AML-193 (cell line): ENCODE measurements at regions not wholly inside any gene's neighbourhood (a gene's known extent, or its start where the extent isn't known, plus 50 kb on each side); places are given as distances from the start of the nearest gene placed in this dataset.
"Not testable (repeated sequence)": the region's sequence is repeated elsewhere in the genome, so short reads cannot be mapped to it uniquely, and the experiment has no call there.

Source experiments
- DNase-seq, 2 experiments: peaks; one replicate each; lab custom pipeline; 2025; lab: John Stamatoyannopoulos, UW

GRCh38 chr12:20126601-20127000 is 241.7 kb upstream of the PDE3A start:
- DNase-seq: no peak

- no peak for DNase-seq
Measured at GRCh38 chr12:20127413-20127812, 240.9 kb upstream of the PDE3A start.

GRCh38 chr12:20128928-20129327 is 239.4 kb upstream of the PDE3A start:
- DNase-seq: no peak

DNA sequence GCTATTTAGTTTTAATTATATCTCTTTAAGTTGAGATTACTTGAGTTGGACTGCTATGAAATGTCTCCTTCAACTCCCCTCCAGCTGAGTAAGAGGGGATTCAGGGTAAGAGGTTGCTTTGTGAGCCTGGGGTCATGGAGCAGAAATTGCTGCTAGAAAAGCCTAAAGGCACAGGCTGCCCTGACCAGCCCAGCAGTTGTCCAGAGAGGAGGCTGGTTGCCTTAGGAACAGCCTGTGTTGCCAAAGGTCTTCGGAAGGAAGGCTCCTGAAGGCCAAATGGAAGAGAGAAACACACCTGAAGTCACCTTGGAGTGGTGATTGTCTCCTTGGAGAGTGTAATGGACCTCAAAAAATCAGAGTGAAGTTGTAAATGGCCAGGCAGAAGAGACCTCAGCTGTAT is 235.5 kb upstream of the PDE3A start:
- DNase-seq: no peak

GRCh38 chr12:20134652-20135051 is 233.7 kb upstream of the PDE3A start:
- DNase-seq: no peak

DNA sequence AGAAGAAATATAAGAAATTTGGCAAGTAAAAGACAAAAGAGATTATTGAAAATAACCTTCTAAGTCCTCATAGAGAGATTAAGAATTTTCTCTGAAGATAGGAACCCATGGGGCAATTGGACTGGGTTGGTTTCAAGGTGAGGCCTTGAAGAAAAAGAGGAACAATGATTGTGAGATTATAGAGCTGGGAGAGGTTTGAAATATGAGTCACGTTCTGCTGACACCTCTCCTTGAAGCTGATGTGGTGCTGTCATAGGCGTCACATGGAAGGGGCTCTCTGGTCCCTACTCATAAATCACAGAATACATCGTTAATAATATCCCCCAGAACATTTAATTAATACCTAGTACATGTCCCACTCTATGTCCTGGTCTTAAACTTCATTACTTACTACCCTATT is 227.6 kb upstream of the PDE3A start:
- DNase-seq: no peak

DNA sequence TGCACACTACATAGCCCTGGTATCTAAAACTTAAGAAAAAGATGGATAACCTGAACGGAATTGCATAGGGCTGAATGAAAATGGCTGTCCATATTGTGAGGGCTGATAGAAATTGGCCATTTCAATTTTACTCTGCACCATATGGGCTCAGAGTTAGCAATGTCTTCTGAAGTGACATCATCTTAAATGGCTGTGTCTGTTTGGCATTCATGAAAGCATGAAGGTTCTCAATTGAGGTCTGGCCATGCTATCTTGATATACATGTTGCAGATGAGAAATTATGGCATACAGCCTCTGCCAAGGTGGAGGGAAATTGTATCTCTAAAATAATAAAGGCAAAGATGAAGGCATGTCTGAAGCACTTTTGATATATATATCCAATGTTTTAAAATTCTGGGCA is 226.0 kb upstream of the PDE3A start:
- DNase-seq: no peak

- DNase-seq: no peak
Measured at GRCh38 chr12:20142956-20143355, 225.4 kb upstream of the PDE3A start.

DNA sequence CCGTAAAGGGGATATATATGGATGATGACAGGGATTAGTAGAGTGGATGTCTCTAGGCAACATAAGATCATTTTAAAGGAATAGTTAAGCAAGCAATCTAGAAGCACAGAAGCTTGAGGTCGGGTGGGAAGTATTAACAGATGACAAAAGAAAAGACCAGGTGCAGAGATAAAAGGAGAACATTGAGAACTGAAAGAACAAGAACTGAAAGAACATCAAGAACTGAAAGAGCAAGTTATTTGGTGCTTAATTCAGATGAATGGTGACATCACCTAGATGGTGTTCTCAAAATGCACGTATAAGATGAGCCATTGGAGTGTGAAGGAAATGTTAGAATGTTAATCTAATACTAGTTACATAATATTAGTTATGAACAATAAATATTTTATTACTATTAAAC is 224.0 kb upstream of the PDE3A start:
- DNase-seq: no peak

GRCh38 chr12:20148241-20148640 is 220.1 kb upstream of the PDE3A start:
- no peak for DNase-seq

DNA sequence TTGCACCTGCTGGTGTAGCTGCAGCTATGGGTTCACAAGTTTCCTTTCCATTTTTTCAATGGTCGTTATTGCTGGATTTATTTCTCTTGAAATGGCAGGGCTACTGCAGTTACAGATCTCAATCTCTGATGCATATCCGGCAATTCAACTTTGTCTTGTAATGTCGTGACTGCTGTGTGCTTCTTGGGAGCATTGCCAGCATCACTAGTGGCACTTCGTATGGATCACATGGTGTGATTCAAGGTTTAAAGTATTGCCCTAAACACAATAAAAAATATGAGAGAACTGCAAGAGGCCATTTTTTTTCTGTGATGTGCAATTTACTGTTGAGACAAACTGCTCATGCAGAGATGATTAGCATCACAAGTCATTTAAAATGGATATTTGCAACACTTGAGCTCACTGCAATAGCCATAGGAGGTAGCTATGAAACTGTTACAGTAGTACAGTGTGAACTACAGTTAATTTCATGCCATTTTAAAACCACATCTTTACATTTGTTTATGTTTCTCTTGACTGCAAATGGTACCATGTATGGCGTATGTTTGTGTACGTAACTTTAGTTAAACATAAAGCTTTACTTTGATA is 217.4 kb upstream of the PDE3A start:
- DNase-seq: no peak

DNA sequence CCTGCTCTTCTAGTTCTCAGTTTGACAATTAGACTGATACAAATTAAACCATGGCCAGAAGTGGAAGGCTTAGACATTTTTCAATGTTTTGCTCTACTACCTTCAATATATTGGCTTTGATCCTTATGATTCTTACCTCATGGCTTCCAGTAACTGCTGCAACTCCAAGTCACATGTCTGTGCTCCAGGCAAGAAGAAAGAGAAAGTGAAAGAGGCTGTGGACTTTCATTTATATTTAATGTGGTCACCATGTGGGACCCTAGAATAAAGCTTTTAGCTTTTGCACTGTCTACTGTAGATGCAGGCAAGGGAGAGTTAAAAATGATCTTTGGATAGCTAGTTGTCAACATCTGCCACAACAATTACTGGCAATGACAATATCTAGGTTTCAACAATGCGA is 214.3 kb upstream of the PDE3A start:
- no peak for DNase-seq

GRCh38 chr12:20155374-20155773 is 213.0 kb upstream of the PDE3A start:
- no peak for DNase-seq

DNA sequence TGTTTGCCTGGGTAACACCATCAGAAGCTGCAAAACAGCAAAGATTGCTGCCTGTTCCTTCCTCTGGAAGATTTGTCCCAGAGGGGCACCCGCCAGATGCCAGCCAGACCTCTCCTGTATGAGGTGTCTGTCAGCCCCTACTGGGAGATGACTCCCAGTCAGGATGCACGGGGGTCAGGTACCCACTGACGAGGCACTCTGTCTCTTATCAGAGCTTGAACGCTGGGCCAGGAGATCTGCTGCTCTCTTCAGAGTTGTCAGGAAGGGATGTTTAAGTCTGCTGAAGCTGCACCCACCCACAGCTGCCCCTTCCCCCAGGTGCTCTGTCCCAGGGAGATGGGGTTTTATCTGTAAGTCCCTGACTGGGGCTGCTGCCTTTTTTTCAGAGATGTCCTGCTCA is 207.4 kb upstream of the PDE3A start:
- not testable (repeated sequence) for DNase-seq

GRCh38 chr12:20174528-20175175 is 193.7 kb upstream of the PDE3A start:
- no peak for DNase-seq

DNA sequence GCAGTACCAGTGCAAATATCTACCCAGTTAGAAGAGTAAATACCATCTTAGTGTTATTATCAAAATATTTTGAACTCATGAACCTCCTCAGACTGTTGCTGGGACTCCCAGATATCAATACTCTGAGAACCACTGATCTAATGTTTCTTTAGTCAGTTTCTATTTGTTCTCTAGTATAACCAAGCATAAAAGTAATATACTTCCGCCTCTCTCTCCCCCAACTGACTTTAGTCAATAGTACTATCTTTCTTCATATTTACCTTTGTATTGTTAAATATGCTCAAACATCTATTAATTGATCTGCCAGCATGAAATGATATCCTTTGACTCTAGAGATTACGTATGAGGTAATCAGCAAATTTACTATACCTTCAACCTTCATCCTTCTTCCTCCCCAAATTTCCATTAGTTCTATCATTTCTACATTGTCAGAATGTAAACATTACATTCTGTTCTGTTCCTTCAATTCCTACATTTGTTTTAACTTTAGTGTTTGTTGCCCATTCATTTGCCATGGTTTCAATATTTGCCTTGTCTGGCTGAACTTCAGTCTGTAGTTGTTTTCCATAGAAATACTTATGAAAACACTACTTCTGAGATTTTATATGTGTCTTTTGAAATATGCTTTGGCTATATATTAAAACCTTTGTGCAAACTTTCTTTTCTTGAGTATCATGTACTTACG is 192.5 kb upstream of the PDE3A start:
- DNase-seq: no peak

GRCh38 chr12:20181416-20182180 is 186.7 kb upstream of the PDE3A start:
- no peak for DNase-seq

DNA sequence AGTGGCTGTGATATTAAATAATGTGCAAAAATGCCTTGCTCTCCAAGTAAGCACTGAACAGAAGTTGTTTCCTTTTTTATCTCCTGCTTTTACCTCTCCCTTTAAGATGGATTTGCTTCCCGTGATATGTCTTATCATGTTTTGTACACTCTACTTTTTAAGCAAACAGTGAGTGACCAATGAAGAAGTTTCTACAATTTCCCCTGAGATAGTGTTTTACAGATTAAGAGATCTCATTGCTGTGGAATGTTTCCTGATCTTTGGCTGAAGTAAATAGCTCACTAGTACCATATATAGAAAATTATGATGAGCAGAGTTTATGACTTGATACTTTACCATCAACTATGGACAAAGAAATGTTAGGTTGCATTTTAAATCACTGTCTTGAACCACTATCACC is 184.8 kb upstream of the PDE3A start:
- no peak for DNase-seq

DNA sequence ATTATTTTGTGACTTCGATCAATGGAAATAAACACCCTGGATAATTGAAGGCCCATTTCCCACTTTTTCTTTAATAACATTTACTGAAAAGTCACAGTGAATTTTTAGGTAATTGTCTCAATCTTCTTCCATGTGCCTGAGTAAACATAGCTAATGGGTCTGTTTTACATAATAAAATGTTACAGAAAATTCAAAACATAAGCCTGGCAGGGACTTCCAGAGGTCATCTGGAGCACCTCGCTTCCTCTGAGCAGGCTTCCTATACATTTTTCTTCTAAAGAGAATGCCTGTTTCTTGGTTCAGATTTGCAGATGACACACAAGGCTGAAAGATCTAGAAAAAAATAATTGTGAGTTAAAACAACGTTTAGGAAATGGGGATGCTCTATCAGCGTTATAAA is 183.8 kb upstream of the PDE3A start:
- no peak for DNase-seq

- DNase-seq: no peak
Measured at GRCh38 chr12:20187456-20187855, 180.9 kb upstream of the PDE3A start.

DNA sequence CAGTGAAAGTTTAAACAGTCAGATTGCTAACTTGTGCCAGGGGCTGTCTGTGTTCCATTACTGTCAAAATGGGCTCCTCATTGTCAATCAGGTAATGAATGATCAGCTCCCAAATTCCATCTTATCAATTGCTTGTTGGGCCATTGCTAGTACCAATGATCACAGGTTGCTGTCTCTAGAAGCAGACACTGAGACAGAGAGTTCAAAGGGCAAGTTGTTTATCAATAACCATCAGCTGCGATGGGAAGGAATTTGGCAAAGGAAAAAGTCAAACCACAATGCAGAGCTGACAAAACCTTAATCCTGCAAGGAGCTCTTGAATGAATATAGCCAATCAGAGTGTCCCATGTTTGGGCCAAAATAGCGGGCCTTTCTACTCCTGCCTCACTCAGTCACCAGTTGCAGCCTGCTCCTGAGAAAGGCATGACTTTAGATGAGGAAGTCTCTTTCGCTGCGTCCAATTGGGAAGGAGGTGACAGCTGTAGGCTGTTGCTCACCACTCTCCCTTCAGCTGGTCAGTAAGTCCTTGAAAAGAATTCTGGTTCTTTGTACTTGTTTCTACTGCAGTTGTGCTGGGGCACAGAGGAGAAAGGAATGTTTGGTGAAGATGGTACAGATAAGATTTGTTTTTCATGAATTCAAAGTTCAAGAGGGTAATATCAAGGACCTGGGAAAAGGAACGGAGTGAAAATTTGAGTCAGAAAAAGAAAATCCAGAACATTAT is 179.2 kb upstream of the PDE3A start:
- no peak for DNase-seq

GRCh38 chr12:20189767-20190166 is 178.6 kb upstream of the PDE3A start:
- no peak for DNase-seq
